GM19328 (cell line): ENCODE measurements at regions not wholly inside any gene's neighbourhood (a gene's known extent, or its start where the extent isn't known, plus 50 kb on each side); places are given as distances from the start of the nearest gene placed in this dataset.

Experiments used
- ATAC-seq: cut with Tn5 transposase; IDR thresholded peaks from one replicate; pipeline ENCODE4 v1.9.1; 2021; ENCODE audit warnings: mild to moderate bottlenecking, moderate library complexity; ENCODE audit not compliant: unreplicated experiment

- ATAC-seq: no peak
Observed at GRCh38 chr1:38721816-38722215, 137.8 kb downstream of the RRAGC start.

- ATAC-seq: no peak
Observed at GRCh38 chr1:38719880-38720279, 139.7 kb downstream of the RRAGC start.

GRCh38 chr1:38718031-38718430 is 141.5 kb downstream of the RRAGC start:
- no peak for ATAC-seq

GRCh38 chr1:38716229-38716628 is 143.3 kb downstream of the RRAGC start:
- no peak for ATAC-seq

- no peak for ATAC-seq
Observed at GRCh38 chr1:38715415-38715814, 144.2 kb downstream of the RRAGC start.

- ATAC-seq: no peak
Observed at GRCh38 chr1:38712046-38712445, 147.5 kb downstream of the RRAGC start.

GRCh38 chr1:38708701-38709258 is 150.8 kb downstream of the RRAGC start:
- ATAC-seq: no peak

GRCh38 chr1:38701088-38701487 is 158.5 kb downstream of the RRAGC start:
- no peak for ATAC-seq

GRCh38 chr1:38700077-38700470 is 159.5 kb downstream of the RRAGC start:
- no peak for ATAC-seq

- ATAC-seq: no peak
Observed at GRCh38 chr1:38699330-38700076, 160.1 kb downstream of the RRAGC start.

- ATAC-seq: no peak
Observed at GRCh38 chr1:38697387-38697786, 162.2 kb downstream of the RRAGC start.

- no peak for ATAC-seq
Observed at GRCh38 chr1:38696371-38696770, 163.2 kb downstream of the RRAGC start.

- no peak for ATAC-seq
Observed at GRCh38 chr1:38693759-38694158, 165.8 kb downstream of the RRAGC start.

GRCh38 chr1:38693031-38693430 is 166.5 kb downstream of the RRAGC start:
- ATAC-seq: no peak

GRCh38 chr1:38690790-38691449 is 168.7 kb downstream of the RRAGC start:
- no peak for ATAC-seq

- no peak for ATAC-seq
Observed at GRCh38 chr1:38686927-38687255, 172.7 kb downstream of the RRAGC start.

- ATAC-seq: no peak
Observed at GRCh38 chr1:38686167-38686926, 173.2 kb downstream of the RRAGC start.

GRCh38 chr1:38685388-38685787 is 174.2 kb downstream of the RRAGC start:
- no peak for ATAC-seq

- no peak for ATAC-seq
Observed at GRCh38 chr1:38680801-38681510, 178.6 kb downstream of the RRAGC start.

- no peak for ATAC-seq
Observed at GRCh38 chr1:38677756-38678155, 181.8 kb downstream of the RRAGC start.

GRCh38 chr1:38677311-38677710 is 182.3 kb downstream of the RRAGC start:
- ATAC-seq: no peak
